ENCODE measurements at regions not wholly inside any gene's neighbourhood (a gene's known extent, or its start where the extent isn't known, plus 50 kb on each side); places are given as distances from the start of the nearest gene placed in this dataset.

DNA sequence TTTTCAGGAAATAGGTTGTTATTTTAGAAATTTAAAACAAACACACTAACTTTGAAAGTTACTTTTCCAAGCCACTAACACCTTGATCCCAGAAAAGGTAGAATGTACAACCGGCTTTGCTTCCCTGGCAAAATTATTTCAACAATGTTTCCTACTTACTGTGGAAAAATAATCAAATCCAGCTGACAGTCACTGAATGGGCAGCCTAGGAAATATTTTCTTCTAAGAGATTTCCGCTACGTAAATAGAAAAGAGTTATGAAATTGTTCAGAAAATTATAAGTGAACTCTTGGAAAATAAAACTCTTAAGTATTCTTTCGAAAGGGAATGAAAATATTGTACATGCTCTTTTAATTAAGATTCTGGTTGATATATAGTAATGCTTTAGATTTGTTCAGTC, 195.7 kb downstream of the GASK1B start:
- TF ChIP-seq, protein P1, sequence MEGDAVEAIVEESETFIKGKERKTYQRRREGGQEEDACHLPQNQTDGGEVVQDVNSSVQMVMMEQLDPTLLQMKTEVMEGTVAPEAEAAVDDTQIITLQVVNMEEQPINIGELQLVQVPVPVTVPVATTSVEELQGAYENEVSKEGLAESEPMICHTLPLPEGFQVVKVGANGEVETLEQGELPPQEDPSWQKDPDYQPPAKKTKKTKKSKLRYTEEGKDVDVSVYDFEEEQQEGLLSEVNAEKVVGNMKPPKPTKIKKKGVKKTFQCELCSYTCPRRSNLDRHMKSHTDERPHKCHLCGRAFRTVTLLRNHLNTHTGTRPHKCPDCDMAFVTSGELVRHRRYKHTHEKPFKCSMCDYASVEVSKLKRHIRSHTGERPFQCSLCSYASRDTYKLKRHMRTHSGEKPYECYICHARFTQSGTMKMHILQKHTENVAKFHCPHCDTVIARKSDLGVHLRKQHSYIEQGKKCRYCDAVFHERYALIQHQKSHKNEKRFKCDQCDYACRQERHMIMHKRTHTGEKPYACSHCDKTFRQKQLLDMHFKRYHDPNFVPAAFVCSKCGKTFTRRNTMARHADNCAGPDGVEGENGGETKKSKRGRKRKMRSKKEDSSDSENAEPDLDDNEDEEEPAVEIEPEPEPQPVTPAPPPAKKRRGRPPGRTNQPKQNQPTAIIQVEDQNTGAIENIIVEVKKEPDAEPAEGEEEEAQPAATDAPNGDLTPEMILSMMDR (conservative IDR thresholded peaks at IDR 0.05; ENCODE audit: low read depth, low read length), result no peak
- no peak for TF ChIP-seq EZH2phosphoT487 (IDR thresholded peaks at IDR 0.05; ENCODE audit: borderline replicate concordance, low read length)
